HCEC 1CT (cell line): ENCODE measurements at regions not wholly inside any gene's neighbourhood (a gene's known extent, or its start where the extent isn't known, plus 50 kb on each side); places are given as distances from the start of the nearest gene placed in this dataset.

ENCODE experiments used
- DNase-seq: peaks from one replicate; pipeline ENCODE4 v3.0.0-alpha.2; 2017

DNA sequence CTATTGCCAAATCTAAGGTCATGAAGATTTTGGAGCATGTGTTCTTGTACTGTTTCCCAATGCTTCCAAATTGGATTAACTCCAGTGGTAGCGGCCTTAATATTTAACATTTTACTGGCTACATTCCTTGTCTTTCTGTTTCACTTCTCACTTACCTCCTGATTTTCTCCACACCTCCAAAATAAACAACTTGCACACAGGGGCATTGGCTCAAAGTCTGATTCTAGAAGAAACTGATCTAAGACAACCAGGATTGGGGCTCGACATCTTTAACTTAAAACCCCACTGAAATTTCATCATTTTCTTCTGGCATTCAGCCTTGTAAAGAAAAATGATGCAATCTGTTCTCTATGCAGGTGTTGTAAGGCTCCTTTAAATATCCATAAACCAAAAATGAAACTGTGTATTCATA is 557.9 kb upstream of the ID4 start:
- no peak for DNase-seq

DNA sequence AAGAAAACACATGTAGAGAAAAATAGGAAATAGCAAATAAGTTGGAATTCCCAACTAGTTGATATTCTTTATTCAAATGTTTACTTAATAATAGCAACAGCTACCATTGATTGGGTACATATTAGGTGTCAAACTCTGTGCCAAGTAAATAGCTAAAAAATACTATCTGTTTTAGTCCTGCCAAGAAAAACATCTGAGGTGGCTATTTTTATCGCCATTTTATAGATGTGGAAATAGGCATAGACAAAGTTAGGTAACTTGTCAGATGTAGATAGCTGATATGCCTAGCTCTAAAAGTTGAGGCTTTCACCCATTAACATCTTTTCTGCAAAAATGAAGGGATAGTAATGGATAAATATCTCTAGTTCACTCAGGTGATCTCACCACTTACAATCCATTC is 549.2 kb upstream of the ID4 start:
- no peak for DNase-seq

DNA sequence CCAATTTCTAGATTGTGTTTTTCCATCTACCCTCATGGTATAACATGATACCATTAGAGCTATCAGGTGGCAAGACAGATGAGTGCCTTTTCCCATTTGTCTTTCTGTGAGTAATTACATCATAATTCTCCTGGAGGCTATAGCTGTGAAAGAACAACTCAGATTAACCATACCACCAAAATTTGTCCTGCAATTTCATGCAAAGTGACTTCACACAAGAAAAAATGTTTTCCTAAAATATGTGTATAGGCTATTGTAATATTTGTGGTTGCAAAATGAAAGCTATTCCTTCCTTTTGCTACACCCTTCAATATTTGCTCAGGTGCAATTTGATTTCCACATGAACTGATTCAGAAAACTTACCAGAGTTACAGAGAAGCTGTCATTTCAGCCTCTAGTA is 547.7 kb upstream of the ID4 start:
- DNase-seq: no peak

DNA sequence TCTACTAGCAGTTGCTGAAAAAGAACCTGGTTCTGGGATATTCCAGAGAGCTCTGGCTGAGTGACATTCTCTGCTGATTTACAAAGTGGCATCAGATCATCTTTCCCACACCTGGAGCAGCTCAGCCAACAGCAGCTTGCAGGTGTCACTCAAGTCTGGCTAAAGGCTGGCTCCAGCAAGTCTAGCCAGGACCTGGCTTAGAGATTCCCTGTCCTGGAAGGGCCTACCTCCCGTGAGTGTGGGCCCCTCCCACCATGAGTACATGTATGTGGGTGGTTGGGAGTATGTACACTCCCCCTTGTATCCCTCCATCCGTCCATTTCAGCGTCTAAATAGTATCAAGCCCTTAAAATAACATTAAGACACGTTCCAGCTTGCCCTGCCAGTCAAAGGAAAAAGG is 539.3 kb upstream of the ID4 start:
- no peak for DNase-seq

DNA sequence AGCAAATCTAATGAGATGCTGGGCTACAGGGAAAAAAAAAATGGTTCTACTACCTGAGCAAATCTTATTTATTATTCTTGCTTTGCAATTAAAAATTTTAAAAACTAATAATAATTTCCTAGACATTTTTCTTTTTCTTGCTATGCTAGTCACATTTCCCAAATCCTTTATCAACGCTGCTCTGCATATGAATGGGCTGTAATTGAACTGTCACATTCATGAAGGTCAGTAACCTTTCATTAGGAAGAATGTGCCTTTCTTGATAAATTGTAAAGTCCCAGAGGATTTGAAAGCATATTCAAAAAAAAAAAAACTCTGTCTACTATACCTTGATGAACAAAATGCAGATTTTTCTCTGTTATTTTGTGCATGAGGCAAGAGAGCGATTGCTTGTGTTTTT is 538.7 kb upstream of the ID4 start:
- no peak for DNase-seq

DNA sequence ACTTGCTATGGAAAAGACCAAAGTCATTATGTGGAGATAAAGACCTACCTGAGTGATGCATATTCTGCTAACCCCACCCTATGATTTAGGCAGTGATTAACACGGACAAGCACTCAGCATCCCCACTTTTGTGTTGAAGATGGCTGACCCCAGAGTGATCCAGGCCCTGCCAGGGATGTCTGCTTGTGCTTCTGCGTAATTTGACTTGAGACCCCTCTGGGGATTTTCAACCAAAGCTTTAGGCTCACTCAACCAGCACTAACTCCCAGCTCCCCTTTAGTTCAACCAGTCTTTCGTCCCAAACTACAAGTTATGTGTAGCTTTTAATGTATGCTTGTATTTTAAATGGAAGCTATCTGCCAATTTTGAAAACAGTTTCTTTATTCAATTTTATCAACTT is 538.0 kb upstream of the ID4 start:
- no peak for DNase-seq

DNA sequence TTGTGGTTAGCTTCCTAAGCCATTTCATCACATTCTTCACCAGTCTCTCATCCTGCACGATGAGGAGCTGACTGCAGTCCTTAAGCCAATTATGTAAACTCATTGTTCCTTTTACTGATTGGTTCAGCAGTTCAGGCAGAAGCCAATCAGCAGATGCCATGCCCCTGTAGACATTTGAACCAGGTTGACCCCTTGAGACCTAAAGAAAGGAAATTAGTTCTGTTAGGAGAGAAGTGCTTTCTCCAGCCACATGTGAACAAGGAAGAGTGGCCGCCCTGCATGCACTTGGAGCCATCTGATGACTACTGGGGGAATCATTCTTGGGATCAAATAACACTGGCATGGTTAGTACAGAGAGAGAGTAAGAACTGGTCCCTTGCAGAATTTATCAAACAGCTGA is 535.2 kb upstream of the ID4 start:
- no peak for DNase-seq

DNA sequence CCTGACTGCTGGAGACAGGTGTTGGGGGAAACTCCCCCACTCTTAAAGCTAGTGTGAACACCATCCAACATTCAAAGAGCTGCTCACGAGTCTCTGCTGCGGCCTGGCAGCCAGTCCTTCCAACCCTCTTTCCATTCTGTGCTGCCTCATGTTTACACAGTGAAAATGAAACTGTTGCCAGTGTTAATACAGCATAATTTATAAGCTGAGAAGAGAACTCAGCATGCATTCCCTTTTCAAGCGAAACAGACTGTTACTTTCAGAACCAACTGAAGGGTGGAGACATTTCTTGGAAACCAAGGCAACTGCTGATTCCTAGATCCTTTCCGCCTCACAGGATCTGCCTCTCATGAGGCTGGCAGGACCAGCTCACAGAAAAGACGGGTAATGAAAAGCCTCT is 533.8 kb upstream of the ID4 start:
- DNase-seq: no peak

DNA sequence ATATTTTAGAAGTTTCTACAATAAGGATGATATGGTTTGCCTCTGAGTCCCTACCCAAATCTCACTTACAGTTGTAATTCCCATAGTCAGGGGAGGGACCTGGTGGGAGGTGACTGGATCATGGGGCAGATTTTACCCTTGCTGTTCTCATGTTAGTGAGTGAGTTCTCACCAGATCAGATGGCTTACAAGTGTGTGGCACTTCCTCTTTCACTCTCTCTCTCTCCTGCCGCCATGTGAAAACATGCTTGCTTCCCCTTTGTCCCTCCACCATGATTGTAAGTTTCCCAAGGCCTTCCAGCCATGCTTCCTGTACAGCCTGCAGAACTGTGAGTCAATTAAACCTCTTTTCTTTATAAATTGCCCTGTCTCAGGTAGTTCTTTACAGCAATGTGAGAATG is 527.5 kb upstream of the ID4 start:
- DNase-seq: no peak

DNA sequence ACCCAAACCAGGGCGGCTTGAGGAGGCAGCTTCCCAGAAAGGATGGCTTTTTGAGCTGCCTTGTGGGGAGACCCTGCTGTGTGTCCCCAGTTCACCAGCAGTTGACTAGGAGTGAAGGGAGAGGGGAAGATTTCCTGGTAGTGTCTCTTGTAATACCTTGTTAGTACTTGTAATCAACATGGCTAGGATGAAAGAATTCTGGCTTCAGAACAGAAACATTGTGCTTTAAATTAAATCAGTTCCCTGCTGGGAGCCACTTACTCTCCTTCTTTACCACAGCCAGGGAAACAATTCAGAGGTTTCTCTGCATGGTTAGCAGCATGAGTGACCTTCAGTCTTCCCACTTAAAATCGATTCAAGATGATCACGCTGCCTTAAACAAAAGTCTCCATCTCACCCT is 525.4 kb upstream of the ID4 start:
- DNase-seq: no peak

DNA sequence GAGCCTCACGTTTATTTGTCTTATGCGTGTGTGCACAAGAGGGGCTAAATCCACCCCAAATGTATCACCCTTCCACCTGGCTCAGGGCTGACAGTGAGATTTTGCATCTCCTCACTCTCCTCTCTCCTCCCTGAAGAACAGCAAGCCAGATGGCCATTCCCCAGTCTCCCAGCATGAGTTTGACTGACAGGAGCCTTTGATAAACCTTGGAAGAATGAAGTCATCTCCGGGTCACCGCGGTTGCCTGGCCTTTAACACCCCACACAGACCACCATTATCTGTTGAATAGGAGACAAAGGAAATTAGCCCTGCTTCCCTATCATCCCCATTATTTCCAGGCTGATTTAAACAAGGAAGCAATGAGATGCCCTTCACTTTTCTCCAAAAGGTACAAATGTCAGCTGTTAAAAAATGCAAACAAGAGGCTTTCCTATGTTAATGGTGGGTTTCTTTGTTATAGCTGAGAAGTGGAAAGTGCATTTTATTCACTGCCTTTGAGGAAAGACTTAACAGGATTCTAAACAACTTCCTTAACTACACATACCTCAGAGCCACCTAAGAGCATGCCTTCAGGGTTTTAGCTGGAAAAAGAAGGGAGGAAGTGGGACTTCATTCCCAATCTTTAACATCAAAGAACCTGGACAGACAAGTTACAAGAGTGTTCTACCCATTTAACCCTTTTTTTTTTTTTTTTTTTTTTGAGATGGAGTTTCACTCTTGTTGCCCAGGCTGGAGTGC is 524.8 kb upstream of the ID4 start:
- DNase-seq: no peak

DNA sequence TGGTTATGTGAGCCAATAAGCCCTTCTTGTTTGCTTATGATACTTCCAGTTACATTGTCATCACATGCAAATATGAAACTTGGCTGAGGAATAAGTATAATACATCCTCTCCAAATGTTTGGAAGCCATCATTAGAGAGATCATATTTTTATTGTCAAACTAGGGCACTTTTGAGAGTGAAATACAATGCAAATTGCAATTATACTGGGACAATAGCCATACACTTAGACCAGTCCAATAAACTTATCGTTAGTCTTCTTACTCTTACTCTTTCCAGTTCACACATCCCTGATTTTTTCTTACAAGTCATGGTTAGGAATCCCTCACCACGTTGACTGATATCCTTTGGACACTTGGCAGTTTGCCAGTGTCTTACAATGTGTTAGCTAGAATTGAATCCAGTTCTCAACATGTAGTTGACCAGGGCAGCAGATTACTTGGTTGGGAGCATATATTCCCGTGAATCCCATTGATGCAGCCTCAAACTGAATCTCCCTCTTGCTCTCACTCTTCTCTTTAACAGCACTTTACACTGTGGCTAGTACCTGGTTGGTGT is 519.7 kb upstream of the ID4 start:
- DNase-seq: no peak

DNA sequence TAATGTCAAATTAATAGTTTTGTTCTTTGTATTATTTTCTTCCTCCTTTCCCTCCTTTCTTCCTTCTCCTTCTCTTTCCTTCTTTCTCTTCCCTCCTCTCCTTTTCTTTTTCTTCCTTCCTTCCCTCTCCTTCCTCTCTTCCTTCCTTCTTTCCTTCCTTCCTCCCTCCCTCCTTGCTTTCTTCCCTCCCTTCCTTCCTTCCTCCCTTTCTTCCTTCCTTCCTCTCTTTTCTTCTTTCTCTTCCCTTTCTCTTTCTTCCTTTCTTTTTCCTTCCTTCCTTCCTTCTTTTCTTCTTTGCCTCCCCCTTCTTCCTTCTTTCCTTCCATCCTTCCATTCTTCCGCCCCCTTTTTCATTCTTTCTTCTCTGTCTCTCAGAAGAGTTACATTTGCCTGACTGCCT is 518.2 kb upstream of the ID4 start:
- no peak for DNase-seq

DNA sequence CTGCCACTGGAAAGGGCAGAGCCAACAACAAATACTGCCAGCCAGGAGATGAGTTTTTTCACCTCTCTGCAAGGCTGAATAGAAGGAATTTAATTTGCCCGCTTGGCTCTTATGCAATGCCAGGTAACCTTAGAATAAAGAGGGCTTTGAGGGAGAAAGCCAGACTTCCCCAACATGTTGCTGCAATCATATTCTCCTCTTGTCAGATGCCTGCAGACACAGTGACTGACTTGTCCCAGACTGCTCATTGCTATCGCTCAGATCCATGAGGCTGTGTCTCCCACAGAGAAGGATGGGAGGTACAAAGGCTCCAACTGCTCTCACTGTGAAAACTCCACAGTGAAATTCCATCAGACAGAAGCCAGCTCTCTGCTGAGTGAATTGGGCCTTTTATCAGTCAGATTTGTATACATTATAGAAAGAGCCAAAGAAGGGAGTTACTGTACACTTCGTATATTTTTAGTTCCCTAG is 517.0 kb upstream of the ID4 start:
- no peak for DNase-seq

DNA sequence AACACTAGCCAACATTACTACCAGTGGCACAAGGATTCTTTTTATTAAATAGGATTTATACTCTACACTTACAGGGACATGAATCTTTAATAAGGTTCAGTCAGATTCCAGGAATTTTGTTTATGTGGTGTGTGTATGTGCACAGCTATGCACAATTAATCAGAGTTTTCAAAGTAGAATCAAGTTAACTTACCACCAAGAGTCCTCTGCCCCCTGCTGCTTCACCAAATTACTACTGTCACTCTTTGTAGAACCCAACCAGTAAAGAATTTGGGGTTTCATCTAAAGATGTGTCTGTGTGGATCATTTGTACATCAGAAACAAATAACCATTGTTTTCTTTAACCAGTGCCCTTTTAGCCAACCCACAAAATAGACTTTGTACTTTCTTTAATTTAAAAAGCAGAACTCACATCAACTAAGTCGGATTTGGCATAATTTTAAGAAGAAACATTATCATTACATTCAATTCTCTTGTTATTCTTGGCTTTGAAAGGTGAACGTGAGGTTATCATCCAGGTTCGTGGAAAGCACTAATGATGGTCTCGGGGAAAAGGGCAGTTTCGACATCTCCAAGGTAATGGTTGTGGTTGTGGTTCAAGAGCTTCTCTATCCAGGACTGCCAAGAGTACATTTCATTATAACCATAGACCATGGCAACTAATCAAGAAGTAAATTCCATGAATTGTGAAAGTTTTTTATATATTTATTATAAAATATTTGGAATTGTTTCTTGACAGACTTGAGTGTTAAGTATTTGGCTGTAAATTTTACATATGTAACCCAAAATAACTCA is 514.3 kb upstream of the ID4 start:
- no peak for DNase-seq

DNA sequence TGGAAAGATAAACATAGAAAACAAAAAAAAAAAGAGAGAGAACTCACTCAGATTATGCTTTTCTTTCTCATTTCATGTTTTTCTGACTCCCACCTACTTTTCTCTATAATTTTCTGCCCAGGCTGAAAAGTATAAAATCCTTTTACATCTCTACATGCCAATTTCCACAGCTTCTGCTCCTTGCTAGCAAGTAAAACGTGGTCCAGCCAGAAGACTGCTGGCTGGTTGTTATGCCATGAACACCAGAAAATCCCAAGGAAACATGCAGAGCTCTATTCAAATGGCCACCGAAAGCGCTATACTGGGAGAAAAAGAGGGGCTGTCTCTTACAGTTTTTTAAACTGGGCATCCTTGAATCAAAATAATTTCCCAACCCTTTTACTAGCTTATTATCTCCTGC is 512.8 kb upstream of the ID4 start:
- DNase-seq: no peak

DNA sequence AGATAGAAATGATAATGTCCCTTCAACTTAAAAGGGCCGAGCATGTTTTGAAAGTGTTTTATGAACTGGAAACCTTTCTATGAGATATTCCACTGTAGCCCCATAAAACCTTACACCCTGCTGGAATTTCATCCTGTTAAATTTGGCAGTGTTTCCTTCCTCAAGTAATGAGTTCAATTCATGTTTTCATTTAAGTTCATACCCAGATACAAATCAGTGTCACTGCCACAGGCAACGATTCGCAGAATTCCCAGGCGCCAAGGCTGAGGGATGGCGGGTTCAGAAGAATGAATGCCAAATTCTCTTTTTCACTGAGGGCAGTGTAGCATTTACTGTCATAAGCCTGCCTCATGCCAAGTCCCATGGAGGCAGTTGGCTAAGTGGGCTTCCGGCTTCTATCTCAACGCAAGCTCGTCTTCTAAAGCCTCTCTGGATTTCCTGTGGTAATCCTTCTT is 511.8 kb upstream of the ID4 start:
- no peak for DNase-seq

DNA sequence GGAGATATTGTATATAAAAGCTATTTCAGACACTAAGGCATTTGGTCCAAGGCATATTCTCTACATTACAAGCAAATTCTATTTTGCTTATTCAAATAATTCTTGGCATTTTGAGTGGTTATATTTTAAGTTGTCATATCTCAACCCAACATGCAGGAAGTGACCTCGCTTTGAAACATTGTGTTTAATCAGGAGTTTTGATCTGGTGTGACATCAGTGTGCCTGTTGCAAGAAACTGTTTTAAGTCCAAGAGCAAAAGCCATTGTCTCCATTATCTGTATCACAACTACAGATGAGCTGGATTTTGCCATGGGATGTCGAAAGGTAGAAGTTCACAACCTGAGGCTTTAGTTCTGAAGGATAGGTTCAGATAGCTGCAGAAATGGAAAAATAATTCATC is 509.9 kb upstream of the ID4 start:
- DNase-seq: no peak

DNA sequence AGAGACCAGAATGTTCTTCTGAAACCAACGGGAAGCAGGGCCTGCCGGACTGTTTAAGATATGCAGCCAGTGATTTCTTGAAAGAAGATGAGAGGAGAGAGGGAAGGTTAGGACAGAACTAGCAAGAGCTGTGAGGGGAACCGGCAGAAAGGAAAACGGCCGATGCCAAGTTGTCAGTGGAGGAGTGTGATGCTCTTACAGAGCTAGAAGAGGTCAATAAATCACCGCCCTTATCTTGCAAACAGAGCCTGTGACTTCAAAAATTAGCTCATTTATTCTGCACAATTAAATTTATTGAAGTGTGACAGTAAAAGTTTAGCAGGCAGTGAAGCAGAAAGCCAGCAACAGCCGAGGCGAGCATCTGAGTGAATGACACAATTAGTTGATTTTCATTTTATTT is 509.5 kb upstream of the ID4 start:
- no peak for DNase-seq

DNA sequence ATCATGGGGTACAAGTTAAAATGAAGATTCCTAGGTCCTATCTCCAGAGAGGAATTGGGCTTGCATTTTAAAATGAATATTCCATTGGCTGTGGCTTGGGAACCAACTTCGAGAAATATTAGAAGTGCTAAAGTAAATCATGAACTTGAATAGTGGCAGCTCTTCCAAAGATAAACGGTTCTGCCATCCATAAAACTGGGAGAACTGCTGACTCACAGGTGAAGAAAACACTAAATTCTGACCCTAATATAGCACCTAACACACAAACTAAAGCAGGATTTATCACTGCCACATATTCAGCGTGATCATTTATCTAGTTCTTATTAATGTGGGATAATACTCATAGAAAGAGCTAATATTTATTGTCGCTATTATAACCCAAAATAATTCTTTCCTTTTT is 508.1 kb upstream of the ID4 start:
- no peak for DNase-seq

DNA sequence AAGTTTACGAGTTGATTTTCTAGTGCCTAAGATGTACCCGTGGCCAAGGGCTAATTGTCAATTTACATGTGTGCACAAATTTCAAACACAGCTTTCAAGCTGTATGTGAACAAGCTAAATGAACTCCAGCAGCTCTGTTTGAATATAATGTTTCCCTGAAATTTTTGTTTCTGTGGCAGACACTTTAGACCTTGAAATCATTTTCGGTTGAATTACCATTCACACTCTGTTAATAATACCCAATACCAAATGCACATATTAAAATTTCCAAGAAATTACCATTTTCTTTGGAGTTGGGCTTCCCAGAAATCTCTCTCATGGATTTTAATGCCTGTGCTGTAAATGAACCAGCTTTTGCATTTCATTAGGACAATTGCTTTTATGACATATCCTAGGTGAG is 506.1 kb upstream of the ID4 start:
- no peak for DNase-seq

DNA sequence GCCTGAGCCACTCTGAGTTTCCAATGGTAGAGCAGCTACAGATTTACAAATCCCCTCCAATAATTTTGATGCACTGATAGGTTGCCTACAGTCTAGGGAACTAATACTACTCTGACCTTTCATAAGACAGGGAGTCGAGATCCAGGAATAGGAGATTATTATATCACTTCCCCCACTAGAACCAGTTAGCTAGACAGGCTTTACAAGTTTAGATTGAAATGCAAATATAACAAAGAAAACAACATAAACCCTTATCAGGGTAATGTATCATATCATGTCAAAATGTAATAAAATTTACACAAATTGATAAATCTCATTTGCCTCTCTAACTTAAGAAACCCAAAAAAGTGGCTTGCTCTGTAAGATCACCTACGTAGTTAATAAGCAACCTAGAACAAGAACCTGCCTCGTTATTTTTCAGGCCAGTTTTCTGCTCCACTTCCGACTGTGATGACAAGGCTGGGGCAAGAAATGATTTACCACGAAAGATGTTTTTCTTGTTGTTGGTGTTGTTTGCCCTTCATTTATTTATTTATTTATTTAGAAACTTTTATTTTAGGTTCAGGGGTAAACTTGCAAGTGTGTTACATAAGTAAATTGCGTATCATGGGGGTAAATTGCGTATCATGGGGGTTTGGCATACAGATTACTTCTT is 504.2 kb upstream of the ID4 start:
- no peak for DNase-seq

DNA sequence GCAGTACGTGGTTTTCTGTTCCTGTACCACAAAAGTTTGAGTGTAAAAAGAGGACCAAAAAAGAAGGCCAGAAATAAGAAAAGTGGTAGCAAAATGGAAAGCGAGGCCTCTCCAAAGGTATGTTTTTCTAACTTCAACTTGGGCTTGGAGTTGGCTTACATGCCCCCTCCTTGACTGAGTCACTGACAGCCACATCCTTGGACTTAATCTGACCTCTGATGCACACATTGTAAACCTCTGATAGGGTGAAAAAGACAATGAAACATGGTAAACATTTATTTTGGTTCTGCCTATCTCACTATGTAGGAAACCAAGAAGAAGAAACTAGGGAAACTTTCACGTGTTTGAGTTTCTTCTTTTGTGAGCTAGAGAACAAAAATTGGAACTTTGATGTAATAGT is 503.2 kb upstream of the ID4 start:
- DNase-seq: no peak

DNA sequence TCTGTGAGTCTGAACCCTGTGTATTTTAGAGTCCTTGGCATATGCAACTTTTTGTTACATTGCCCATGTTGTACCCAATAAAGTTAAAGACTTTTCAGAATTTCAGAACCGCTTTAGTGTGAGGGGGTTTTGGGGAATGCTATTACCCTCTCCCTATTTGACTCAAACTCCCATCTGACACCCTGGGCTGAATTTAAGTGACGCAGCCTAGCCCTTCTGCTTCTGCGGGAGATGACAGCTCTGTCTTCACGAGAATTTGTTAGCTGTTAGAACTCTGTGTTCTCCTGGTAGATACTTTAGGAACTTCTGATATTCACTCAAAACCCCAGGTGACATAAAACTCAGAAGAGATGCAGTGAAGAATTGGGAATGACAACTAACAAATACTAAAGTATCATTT is 500.6 kb upstream of the ID4 start:
- DNase-seq: no peak
